Activated CD8-positive, alpha-beta T cell treated with anti-CD3 and anti-CD28 coated beads for 36 hours (primary cell): ENCODE measurements at regions not wholly inside any gene's neighbourhood (a gene's known extent, or its start where the extent isn't known, plus 50 kb on each side); places are given as distances from the start of the nearest gene placed in this dataset.
"Not testable (repeated sequence)": the region's sequence is repeated elsewhere in the genome, so short reads cannot be mapped to it uniquely, and the experiment has no call there.

Experiments used
- ATAC-seq: fragments of 200-7000 bp; cut with Tn5 transposase; one replicate; pipeline ENCODE4 v1.10.0; 2021; ENCODE audit warnings: mild to moderate bottlenecking, moderate library complexity
- CTCF ChIA-PET: fragments of 350-600 bp; sonication (Branson Sonifier 250); formaldehyde crosslinking; loops from one replicate; lab custom pipeline; 2021; ENCODE audit warnings: antibody characterized with exemption; lab: Charles Lee
- POLR2A ChIA-PET: fragments of 350-600 bp; sonication (Branson Sonifier 250); formaldehyde crosslinking; loops from one replicate; lab custom pipeline; 2021; ENCODE audit warnings: antibody characterized with exemption; lab: Charles Lee
- DNase-seq: peaks from one replicate; pipeline ENCODE4 v3.0.0-alpha.2; 2020
- H3K27ac Mint-ChIP-seq: one replicate; pipeline ENCODE4 v1.8.0; 2021; ENCODE audit warnings: mild to moderate bottlenecking, mixed read lengths
- H3K27me3 Mint-ChIP-seq: one replicate; pipeline ENCODE4 v1.8.0; 2021; ENCODE audit warnings: mixed read lengths
- H3K36me3 Mint-ChIP-seq: one replicate; pipeline ENCODE4 v1.8.0; 2021; ENCODE audit warnings: low read depth, mixed read lengths
- H3K4me1 Mint-ChIP-seq: one replicate; pipeline ENCODE4 v1.8.0; 2021; ENCODE audit warnings: low read depth, mixed read lengths
- H3K4me3 Mint-ChIP-seq: one replicate; pipeline ENCODE4 v1.8.0; 2021; ENCODE audit warnings: mild to moderate bottlenecking, moderate library complexity, mixed read lengths
- H3K9me3 Mint-ChIP-seq: one replicate; pipeline ENCODE4 v1.8.0; 2021; ENCODE audit warnings: mixed read lengths
- intact Hi-C: fragments of 100-400 bp; cut with micrococcal nuclease; formaldehyde crosslinking; loops from one replicate; pipeline ENCODE4 v1.10.0; 2022
- TF ChIP-seq, protein P1 (sequence below): fragments of 200-600 bp; IDR thresholded peaks from one replicate; pipeline ENCODE4 v1.8.0; 2022; ENCODE audit warnings: antibody characterized with exemption, mild to moderate bottlenecking

- Mint-ChIP-seq H3K9me3 (peaks cover 3% of the 10 kb centered on the region), H3K27ac (no peak overlapping the region), H3K36me3 (no peaks in the 10 kb centered on the region), H3K4me1 (no peaks in the 10 kb centered on the region), H3K4me3 (no peak overlapping the region), H3K27me3 (no peaks in the 10 kb centered on the region)
- intact Hi-C loops, result no loop called here
- DNase-seq, result no peak
- ATAC-seq, result no peak
- ChIA-PET POLR2A (no interaction called here), CTCF (no interaction called here)
- TF ChIP-seq, protein P1, sequence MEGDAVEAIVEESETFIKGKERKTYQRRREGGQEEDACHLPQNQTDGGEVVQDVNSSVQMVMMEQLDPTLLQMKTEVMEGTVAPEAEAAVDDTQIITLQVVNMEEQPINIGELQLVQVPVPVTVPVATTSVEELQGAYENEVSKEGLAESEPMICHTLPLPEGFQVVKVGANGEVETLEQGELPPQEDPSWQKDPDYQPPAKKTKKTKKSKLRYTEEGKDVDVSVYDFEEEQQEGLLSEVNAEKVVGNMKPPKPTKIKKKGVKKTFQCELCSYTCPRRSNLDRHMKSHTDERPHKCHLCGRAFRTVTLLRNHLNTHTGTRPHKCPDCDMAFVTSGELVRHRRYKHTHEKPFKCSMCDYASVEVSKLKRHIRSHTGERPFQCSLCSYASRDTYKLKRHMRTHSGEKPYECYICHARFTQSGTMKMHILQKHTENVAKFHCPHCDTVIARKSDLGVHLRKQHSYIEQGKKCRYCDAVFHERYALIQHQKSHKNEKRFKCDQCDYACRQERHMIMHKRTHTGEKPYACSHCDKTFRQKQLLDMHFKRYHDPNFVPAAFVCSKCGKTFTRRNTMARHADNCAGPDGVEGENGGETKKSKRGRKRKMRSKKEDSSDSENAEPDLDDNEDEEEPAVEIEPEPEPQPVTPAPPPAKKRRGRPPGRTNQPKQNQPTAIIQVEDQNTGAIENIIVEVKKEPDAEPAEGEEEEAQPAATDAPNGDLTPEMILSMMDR, result no peak
These were observed 136.7 kb upstream of the PJA2 start for GRCh38 chr5:109546461-109546860.

- H3K4me1 Mint-ChIP-seq, H3K27ac Mint-ChIP-seq, H3K27me3 Mint-ChIP-seq, DNase-seq, H3K4me3 Mint-ChIP-seq, ATAC-seq, H3K36me3 Mint-ChIP-seq, POLR2A ChIA-PET, intact Hi-C loops, CTCF ChIA-PET: not testable (repeated sequence)
- peaks cover 13% of the 10 kb centered on the region for H3K9me3 Mint-ChIP-seq
These were observed 135.1 kb upstream of the PJA2 start for GRCh38 chr5:109544873-109545272.

GRCh38 chr5:109538692-109539091, 128.9 kb upstream of the PJA2 start:
- intact Hi-C loops, H3K4me1 Mint-ChIP-seq, H3K4me3 Mint-ChIP-seq, DNase-seq, H3K27ac Mint-ChIP-seq, H3K27me3 Mint-ChIP-seq, ATAC-seq, H3K36me3 Mint-ChIP-seq, POLR2A ChIA-PET: not testable (repeated sequence)
- H3K9me3 Mint-ChIP-seq, result peaks cover 16% of the 10 kb centered on the region
- CTCF ChIA-PET, result interaction anchor here (0.7 kb wide), 1 partner anchor 1700 kb away, joined by 3 read pairs; no protein-coding TSS in a partner anchor

- H3K36me3 Mint-ChIP-seq, H3K4me1 Mint-ChIP-seq, intact Hi-C loops, ATAC-seq, H3K9me3 Mint-ChIP-seq, H3K27me3 Mint-ChIP-seq, H3K27ac Mint-ChIP-seq, H3K4me3 Mint-ChIP-seq, CTCF ChIA-PET, POLR2A ChIA-PET, DNase-seq: not testable (repeated sequence)
These were observed 125.3 kb upstream of the PJA2 start for GRCh38 chr5:109535090-109535489.

- no peak overlapping the region for H3K27ac Mint-ChIP-seq
- intact Hi-C loops, result no loop called here
- H3K36me3 Mint-ChIP-seq, result no peaks in the 10 kb centered on the region
- H3K4me3 Mint-ChIP-seq, result no peak overlapping the region
- ATAC-seq (no peak), DNase-seq (no peak)
- H3K27me3 Mint-ChIP-seq, result no peaks in the 10 kb centered on the region
- TF ChIP-seq, protein P1, result no peak
- no peaks in the 10 kb centered on the region for H3K9me3 Mint-ChIP-seq
- no peaks in the 10 kb centered on the region for H3K4me1 Mint-ChIP-seq
- ChIA-PET POLR2A (no interaction called here), CTCF (no interaction called here)
These were observed 124.0 kb upstream of the PJA2 start for GRCh38 chr5:109533751-109534272.

- H3K4me1 Mint-ChIP-seq, result no peaks in the 10 kb centered on the region
- no peaks in the 10 kb centered on the region for H3K9me3 Mint-ChIP-seq
- intact Hi-C loops, result no loop called here
- H3K27me3 Mint-ChIP-seq, result no peaks in the 10 kb centered on the region
- ChIA-PET POLR2A (no interaction called here), CTCF (no interaction called here)
- no peak for DNase-seq
- H3K4me3 Mint-ChIP-seq, result no peak overlapping the region
- no peak overlapping the region for H3K27ac Mint-ChIP-seq
- no peaks in the 10 kb centered on the region for H3K36me3 Mint-ChIP-seq
- TF ChIP-seq, protein P1, result no peak
- no peak for ATAC-seq
These were observed 123.1 kb upstream of the PJA2 start for GRCh38 chr5:109532773-109533364.
